Skin of body (tissue), 1 donor: ENCODE measurements at regions not wholly inside any gene's neighbourhood (a gene's known extent, or its start where the extent isn't known, plus 50 kb on each side); places are given as distances from the start of the nearest gene placed in this dataset.

Experiments used
- DNase-seq: peaks from one replicate; lab custom pipeline; 2025; lab: John Stamatoyannopoulos, UW

DNA sequence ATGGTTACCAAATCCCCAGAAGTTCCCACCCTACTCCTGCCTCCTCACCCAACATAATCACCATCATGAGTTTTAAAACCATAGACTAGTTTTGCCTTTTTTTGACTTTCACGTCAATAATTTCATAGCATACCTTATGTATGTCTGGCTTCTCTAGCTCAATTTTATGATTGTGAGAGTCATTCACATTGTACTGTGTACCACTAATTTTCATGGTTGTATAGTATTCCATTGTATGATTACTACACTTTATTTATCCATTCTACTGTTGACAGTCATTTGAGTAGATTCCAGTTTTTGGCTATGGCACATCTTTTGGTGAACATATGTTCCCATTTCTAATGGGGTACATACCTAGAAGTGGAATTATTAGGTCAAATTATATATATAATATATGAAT lies 195.3 kb upstream of the TCF21 start:
- no peak for DNase-seq

DNA sequence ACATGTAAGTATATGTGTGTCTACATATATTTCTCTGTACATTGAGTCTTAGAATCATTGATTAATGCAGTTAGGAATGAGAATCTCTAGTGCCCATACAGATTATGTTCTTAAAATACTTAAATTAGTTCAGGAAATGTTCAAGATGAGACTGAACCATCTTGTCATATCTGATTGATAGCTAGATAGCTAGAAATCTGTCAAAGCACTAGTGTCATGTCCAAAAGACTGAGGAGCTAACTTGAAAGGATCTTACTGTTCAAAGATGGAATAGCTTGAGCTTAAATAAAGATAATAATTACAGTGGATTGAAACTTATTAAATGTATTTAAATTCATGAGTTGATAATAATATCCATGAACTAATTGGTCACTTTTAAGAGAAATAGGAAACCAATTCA lies 191.7 kb upstream of the TCF21 start:
- no peak for DNase-seq

DNA sequence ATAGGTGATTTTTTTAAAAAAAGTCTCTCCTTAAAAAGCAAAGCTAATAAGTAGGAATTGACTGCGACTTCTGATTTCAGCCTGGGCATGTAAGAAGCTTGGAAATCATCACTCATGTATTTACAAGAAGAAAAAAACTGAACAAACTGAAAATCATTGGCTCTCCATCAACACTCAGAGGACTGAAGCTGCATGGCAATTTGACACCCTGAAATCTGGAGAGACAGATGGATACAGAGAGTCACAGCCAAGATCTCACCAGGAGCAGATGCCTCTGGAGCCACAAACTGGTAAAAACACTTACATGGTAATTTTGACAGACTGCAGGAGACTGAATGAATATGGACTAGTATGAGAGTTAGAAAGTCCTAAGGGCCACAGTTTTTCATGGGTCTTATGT lies 191.2 kb upstream of the TCF21 start:
- peak; percentile 61 for DNase-seq

DNA sequence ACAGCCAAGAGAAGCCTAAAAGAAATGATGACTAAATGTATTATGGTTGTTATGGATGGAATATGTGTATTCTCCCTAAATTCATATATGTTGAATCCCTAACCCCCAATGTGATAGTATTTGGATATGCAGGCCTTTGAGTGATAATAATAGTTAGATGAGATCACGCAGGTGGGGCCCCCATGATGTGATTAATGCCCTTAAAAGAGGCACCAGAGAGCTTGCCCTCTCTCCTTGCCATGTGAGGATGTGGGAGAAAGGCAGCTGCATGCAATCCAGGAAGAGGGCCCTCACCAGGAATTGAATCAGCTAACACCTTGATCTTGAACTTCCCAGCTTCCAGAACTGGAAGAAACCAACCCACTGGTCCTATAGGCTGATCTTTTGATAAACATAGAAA lies 190.6 kb upstream of the TCF21 start:
- no peak for DNase-seq

DNA sequence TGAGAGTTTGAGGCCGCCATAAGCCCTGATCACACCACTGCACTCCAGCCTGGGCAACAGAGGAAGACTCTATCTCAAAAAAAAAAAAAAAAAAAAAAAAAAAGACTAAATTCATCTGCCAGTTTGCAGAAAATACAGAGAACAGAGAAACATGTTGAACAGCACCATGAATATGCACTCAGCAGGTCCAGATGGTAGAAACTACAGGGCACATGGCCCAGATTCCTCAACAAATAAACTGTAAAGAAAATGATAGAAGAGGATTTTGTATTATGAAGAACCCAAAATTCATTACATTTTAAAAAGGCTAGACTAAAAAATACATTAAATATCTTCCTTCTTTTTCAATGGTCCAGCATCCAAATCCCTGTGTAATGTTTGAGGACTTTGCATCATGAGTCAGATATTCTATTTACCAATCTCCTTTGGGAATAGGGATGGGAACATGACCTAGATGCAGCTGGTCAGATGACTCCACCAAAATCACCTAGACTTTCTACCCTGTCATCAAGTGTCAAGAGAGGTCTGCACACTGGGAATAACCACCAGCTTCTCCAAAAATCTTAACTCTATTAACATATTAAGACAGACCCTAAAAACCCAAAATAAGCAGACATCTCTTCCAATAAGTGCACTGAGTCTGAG lies 189.1 kb upstream of the TCF21 start:
- DNase-seq: no peak

DNA sequence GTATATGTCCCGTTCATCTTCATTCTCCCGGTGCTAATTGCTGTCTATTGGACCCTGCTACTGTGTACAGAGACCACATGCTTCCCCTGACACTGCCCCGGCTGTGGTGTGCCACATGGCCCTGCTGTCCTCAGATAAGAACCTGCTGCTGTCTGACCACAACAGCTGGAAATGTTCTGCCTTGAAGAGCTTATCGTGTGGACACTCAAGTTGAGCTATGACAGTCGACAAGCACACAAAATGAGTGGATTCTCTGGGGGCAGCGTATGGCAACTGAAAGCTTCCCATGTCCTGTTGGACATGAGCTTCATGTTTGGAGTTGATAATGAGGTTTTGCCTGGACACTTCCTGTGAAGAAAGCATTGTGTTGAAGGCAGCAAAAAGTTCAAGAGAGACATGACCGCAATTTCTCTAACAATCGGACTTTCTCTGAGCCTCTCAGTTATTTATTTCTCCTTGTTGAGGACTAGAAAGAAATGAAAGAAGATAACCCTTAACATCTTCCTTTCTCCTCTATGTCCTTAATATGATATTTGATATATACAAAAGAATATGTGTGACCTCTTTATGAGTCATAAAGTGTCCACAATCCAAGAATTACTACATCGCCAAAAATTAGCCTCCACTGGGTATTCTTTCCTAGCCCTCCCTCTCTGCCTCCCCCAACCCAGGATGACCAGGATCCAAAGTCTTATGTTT lies 187.1 kb upstream of the TCF21 start:
- peak; percentile 47 for DNase-seq

DNA sequence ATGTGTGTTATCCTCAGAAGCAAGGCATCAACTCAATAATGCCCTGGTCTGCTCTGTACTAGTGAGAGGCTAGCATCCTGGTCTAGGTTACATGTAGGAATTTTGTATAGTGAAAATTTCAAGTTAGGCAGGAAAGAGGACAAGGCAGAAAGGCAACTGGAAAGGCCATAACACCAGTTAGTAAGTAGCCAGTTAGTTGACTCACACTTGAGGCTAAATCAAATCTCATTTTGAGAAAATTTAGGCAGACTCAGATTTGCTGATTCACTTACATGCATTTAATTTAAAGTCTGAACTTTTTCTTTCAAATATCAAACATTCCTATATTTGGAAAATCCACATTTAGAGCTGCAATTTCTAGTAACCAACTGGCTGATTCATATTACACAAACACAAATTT lies 184.5 kb upstream of the TCF21 start:
- no peak for DNase-seq

DNA sequence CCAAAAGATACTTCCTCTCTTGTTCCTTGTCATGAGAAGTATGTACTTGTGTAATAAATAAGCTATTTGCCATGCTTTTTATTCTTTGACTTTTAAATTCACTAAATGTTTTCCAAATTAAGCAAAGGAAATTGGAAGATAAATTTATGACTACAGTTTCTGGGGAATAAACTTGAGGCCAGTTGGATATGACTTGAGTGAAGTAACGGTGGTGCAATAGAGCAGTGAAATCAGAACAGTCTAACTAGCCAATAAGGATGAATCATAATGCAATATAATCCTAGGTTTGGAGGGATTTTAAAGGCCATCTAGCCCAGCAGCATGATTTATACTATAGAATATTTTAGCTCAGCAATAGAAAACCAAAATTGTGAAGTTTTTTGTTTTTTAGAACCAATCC lies 183.8 kb upstream of the TCF21 start:
- DNase-seq: peak; percentile 76

DNA sequence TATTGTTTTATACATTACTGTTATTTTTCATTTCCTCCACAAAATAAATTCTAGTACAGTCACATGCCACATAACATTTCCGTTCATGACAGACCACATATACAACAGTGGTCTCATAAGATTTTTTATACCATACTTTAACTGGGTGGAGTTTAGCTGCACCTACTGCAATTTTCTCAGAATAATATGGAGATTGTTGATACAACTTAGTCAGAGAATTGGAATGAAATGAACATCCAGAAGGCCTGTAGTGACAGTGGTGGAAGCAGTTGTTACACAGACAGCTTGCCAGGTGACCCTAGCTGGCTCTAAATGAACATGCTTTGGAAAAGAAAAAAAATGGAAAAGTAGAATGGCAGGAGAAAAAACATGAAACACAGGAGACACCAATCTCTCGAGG lies 183.2 kb upstream of the TCF21 start:
- peak; percentile 13 for DNase-seq

DNA sequence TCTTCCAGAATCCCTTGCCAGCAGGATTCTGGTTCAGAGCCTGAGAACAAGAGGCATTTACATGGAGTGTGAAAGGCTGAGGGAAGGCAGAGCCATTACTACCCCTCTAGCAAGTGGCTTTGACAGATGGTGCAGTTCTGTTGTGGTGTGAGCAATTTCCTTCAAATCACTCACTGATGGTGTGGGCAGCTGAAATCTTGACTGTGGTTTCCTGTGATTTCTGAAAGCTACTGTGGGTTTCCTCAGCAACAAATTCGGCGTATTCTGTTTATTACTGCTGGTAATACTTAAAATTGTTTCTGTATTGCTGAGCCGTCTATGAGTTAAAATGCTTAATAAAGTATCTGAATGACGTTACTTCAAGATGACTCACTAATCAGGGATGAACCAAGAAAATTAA lies 181.5 kb upstream of the TCF21 start:
- peak; percentile 43 for DNase-seq

DNA sequence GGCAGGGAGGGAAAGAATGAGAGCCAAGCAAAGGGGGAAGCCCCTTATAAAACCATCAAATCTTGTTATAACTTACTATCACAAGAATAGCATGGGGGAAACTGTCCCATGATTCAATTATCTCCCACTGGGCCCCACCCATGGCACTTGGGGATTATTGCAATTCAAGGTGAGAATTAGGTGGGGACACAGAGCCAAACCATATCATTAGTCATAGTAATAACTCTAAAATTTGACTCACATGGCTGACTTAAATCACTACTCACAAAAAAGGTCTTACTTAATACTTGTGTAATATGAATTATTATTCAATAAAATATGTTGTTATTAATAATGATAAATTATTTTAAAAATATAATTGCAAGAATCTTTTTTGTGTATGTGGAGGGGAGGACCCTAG lies 178.1 kb upstream of the TCF21 start:
- DNase-seq: no peak

DNA sequence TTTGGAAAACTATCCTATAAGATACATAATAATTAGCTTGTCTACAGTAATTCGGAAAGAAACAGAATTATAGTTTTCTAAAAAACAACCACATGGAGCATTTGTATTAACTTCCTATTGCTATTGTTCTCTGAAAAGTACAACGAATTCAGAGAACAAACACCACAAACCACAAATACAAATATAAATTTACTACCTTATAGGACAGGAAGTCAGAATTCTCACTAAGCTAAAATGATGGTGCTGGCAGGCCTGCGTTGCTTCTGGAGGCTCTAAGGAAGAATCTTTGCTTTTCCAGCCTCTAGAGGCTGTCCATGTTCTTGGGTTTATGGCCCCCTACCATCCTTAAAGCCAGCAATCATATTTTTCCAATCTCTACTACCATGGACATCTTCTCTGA lies 173.6 kb upstream of the TCF21 start:
- no peak for DNase-seq

DNA sequence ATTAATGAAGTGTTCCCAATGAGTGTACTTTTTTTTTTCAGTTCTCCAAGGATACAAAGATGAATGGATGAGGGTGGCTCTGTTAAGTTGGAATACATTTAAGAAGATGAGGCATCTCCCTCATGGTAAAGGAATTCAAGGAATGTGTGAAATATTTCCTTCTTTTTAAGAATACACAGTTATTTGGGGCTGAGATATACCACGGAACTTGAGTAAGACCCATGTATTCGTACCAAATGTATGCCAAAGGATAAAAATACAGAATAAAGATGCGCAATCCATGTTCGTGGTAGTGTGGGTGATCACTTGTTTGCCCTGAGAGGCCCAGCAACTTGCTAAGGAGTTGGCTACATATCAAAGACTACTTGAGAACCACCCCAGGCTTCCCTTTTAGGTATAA lies 164.2 kb upstream of the TCF21 start:
- DNase-seq: no peak

DNA sequence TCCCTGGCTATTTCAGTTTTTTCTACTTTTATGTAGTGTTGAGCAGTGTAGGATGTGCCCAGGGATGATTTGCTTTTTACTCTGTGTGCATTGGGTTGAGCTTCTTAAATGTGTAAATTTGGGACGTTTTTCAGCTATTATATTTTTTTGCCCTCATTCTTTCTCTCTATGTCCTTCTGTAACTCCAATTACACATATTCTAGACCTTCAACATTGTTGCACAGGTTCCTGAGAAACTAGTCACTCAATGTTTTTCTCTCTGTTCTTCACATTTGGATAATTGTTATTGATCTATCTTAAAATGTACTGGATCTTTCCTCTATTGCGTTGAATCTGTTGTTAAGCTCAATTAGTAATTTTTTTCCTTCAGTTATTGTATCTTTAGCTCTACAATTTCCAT lies 162.7 kb upstream of the TCF21 start:
- DNase-seq: no peak

DNA sequence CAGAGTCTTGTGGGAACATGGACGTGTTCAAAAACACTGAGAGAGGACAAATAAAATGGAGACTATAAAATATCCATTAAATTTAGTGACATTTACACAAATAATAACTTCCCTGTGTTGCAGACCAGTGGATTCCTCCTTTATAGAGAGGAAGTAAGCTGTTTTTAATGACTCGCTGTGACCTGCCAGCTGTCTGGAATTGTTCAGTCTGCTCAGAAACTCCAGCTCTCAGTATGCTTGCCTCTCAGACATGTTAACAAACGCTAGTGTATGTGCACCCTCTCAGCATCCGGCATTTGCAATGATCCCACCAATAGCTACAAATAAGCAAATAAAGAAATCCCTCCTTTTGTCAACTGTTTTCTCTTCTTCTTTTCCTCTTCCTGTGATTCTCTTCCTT lies 158.0 kb upstream of the TCF21 start:
- DNase-seq: peak; percentile 16

DNA sequence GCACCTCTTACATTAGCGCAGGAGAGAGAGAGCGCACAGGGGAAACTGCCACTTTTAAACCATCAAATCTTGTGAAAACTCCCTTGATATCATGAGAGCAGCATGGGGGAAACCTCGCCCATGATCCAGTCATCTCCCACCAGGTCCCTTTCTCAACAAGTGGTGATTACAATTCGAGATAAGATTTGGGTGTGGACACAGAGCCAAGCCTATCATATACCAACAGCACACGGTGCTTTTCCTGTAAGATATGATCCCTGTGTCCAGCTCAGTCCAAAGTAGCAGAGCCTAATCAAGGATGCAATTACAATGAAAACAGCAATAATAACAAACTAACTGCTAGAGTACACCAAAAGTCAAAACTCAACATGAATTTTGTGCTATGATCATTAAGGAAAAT lies 148.7 kb upstream of the TCF21 start:
- DNase-seq: no peak

DNA sequence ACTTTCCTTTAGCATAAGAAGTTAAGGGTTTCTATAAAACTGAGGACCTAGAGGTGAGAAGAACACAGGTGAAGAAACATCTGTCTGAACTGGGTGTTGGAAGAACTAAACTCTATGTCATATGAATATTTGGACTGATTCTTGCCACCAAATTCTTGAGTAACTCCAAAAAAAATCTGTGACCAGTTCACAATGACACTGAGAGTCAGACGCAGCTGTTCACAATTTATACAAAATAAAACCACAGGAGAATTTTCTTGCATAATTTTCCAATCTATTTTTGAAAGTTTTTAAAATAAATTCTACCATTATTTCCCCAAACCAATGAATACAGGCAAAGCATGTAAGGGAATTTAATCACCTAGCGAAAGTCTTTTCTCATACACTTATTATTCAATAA lies 148.1 kb upstream of the TCF21 start:
- peak; percentile 7 for DNase-seq

DNA sequence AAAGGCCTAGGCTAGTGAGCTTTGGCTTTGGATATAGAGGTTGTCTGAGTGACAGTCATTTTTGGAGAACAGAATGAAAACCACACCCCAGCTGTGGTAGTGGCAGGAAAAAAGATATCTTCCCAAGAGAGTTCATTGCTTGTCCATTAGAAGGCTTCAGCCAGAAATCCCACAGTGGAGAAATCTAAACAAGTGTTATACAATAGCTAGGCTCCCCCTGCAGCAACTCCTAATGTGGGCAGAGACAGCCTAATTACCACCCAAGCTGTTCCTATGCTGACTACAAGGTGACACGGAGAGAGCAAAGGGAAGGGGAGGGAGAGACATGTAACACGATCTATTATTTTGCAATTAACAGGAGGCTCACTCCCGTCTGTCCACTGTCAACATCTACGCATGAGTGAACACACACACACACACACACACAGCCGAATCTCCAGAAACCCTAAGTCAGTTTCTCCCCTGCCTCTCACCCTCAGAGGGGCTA lies 147.5 kb upstream of the TCF21 start:
- DNase-seq: no peak

DNA sequence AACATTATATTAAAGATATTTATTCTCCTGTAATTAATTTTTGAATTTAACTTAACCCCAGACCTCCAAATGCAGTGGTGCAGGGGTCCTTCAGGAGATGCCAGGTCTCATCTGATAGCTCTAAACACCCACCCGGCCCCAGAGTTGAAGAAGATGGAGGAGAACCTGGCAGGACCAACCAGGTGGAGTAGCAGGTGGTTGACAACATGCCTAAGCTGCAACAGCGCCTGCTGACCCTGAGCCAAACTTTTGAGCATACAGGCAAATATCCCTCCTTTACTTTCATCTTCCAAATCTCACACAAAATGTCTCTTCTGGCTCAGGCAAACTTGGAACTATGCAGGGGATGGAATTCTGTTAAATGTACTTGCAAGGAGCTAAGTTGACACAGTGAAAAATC lies 145.3 kb upstream of the TCF21 start:
- DNase-seq: no peak

DNA sequence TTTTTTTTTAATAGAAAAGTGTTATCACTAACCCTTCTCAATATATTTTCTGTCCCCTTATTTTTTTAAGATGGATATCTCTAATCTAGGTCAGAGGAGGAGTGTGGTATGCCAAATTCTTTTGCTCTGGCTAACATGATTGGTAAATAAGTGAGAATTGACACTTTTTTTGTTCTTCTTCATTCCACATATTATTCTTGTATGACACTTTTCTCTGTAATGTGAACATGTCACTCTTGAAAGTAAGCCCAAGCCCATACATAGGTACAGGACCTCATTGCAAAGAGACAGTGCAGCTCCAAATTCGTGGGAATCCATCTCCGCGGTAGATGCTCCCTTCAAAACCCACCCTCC lies 142.5 kb upstream of the TCF21 start:
- DNase-seq: no peak

DNA sequence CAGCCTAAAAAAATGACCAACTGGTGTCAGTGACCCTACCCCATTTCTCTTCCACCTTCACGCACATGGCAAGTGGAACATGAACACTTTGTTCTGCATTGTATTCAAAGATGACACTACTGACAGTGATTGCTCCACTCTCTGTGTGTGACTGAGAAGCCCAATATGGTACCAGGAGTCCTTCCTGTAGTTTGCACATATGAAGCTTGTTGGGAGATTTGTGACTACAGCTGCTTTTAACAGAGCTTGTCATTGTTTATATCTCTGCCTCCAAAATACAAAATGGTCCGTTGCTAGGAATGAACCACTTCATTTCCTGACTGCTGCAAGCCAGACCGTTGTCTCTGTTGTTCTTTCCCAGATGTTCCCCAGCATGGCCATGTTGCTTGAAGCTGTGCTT lies 140.3 kb upstream of the TCF21 start:
- peak; percentile 74 for DNase-seq

DNA sequence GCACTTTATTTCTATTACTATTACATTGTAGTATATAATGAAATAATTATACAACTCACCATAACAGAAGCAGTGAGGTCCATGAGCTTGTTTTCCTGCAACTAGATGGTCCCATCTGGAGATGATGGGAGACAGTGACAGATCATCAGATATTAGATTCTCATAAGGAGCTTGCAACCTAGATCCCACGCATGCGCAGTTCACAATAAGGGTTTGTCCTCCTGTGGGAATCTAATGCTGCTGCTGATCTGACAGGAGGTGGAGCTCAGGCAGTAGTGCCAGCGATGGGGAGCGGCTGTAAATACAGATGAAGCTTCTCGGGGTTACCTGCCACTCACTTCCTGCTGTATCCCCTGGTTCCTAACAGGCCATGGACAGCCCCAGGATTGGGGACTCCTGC lies 139.5 kb upstream of the TCF21 start:
- no peak for DNase-seq

DNA sequence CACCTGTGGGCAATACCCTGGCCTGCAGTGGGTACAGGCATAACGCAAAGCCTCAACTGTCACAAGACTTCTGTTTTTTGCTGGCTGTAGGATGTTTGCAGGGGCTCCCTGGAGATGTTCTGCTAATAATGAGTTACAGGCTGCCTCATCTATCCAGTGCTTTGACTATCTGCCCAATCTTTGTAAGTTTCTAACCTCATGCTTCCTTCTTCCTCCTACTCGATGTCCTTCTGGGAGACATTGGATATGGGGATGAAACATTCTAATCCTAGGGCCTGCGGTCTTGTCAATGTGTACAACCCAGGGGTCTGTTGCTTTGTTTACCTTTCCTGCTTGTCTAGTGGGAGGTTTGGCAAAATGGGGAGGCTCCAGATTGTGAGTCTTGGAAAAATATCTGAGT lies 136.8 kb upstream of the TCF21 start:
- DNase-seq: peak; percentile 29

DNA sequence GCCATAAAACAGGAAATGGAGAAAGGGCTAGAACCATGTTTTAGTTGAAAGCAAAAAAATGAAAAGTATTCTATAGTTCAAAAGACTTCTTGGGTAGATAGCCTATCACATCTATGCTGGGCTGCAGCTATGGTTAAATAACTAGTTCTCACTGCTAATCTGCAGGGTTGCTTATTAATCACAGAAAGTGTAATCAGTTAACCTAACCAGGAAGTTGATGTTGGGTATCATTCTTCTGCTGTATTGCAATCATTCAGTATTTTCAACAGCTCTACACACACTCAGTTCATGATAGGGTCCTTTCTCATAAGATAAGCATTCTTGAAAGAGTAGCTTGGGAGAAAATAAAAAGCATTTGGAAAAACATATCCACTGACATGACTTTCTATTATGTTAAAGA lies 135.2 kb upstream of the TCF21 start:
- no peak for DNase-seq
